IMR-90 (cell line): ENCODE measurements at regions not wholly inside any gene's neighbourhood (a gene's known extent, or its start where the extent isn't known, plus 50 kb on each side); places are given as distances from the start of the nearest gene placed in this dataset.

Source experiments
- ATAC-seq: fragments of 200-7000 bp; cut with Tn5 transposase; 2 replicates; pipeline ENCODE4 v1.9.1; 2020; ENCODE audit warnings: low read depth, mild to moderate bottlenecking, moderate library complexity
- BruUV-seq: library from RNA; stranded (reverse); fragments of 400-500 nt; replicated peaks from 2 replicates; lab custom pipeline; 2021; lab: Mats Ljungman, UMichigan
- CTCF ChIA-PET: fragments of 300-600 bp; formaldehyde crosslinking; extraction: SDS; loops from one replicate; lab custom pipeline; 2021; ENCODE audit warnings: antibody characterized with exemption; lab: Yijun Ruan, JAX
- POLR2A ChIA-PET: fragments of 300-600 bp; sonication (Branson Sonifier 250); formaldehyde crosslinking; loops from one replicate; lab custom pipeline; 2022; ENCODE audit warnings: antibody characterized with exemption; ENCODE audit not compliant: unreplicated experiment; lab: Charles Lee
- DNase-seq: peaks from one replicate; pipeline ENCODE4 v3.0.0; 2013
- H2AFZ ChIP-seq: replicated peaks from 2 replicates; pipeline ENCODE3; 2013; ENCODE audit warnings: low read length, mild to moderate bottlenecking; ENCODE audit not compliant: poor library complexity
- H2AK5ac ChIP-seq: 2 replicates; pipeline ENCODE4 v1.6.1; 2013; ENCODE audit warnings: low read depth, low read length, inconsistent platforms
- H2AK9ac ChIP-seq: replicated peaks from 2 replicates; pipeline ENCODE3; 2013; ENCODE audit warnings: mild to moderate bottlenecking, low read depth, low read length, moderate library complexity; ENCODE audit not compliant: poor library complexity
- H2BK120ac ChIP-seq: 2 replicates; pipeline ENCODE4 v1.6.1; 2013; ENCODE audit warnings: low read depth, low read length, inconsistent platforms
- H2BK15ac ChIP-seq: 3 replicates; pipeline ENCODE4 v1.6.1; 2013; ENCODE audit warnings: low read depth, low read length, inconsistent platforms
- H2BK20ac ChIP-seq: 2 replicates; pipeline ENCODE4 v1.6.1; 2013; ENCODE audit warnings: low read depth, mild to moderate bottlenecking, inconsistent platforms, low read length, moderate library complexity
- H2BK5ac ChIP-seq: 2 replicates; pipeline ENCODE4 v1.6.1; 2013; ENCODE audit warnings: mild to moderate bottlenecking, low read depth, low read length, inconsistent platforms; ENCODE audit not compliant: poor library complexity, severe bottlenecking
- H3K14ac ChIP-seq: replicated peaks from 2 replicates; pipeline ENCODE4 v1.6.1; 2013; ENCODE audit warnings: low read depth, low read length, inconsistent platforms
- H3K18ac ChIP-seq: 2 replicates; pipeline ENCODE4 v1.6.1; 2013; ENCODE audit warnings: low read depth, low read length, control low read depth
- H3K23ac ChIP-seq: 2 replicates; pipeline ENCODE4 v1.6.1; 2013; ENCODE audit warnings: low read depth, low read length, inconsistent platforms
- H3K27ac ChIP-seq: 2 replicates; pipeline ENCODE4 v1.5.1; 2013; ENCODE audit warnings: mild to moderate bottlenecking, control low read depth, low read length; ENCODE audit not compliant: insufficient read depth
- H3K27me3 ChIP-seq: 2 replicates; pipeline ENCODE4 v1.6.1; 2013; ENCODE audit warnings: low read length; ENCODE audit not compliant: control insufficient read depth, insufficient read depth
- H3K36me3 ChIP-seq: 2 replicates; pipeline ENCODE4 v1.6.1; 2013; ENCODE audit warnings: low read length, mixed read lengths; ENCODE audit not compliant: control insufficient read depth, insufficient read depth
- H3K4ac ChIP-seq: 2 replicates; pipeline ENCODE4 v1.6.1; 2013; ENCODE audit warnings: low read depth, low read length, inconsistent platforms
- H3K4me1 ChIP-seq: 2 replicates; pipeline ENCODE4 v1.6.1; 2013; ENCODE audit warnings: low read length, mixed read lengths; ENCODE audit not compliant: control insufficient read depth, insufficient read depth
- H3K4me2 ChIP-seq: 2 replicates; pipeline ENCODE4 v1.6.1; 2013; ENCODE audit warnings: low read depth, mild to moderate bottlenecking, control low read depth, low read length, moderate library complexity
- H3K4me3 ChIP-seq: 2 replicates; pipeline ENCODE4 v1.5.1; 2013; ENCODE audit warnings: low read depth, mild to moderate bottlenecking, control low read depth, low read length, moderate library complexity; ENCODE audit not compliant: insufficient read depth
- H3K56ac ChIP-seq: 2 replicates; pipeline ENCODE4 v1.6.1; 2013; ENCODE audit warnings: low read length, inconsistent platforms; ENCODE audit not compliant: insufficient read depth; ENCODE audit errors: extremely low read depth
- H3K79me1 ChIP-seq, 2 experiments: 2 replicates each; pipeline ENCODE4 v1.6.1; 2013; ENCODE audit warnings: low read length in 2 of 2, inconsistent platforms in 1 of 2, low read depth in 1 of 2
- H3K9ac ChIP-seq: 2 replicates; pipeline ENCODE4 v1.6.1; 2013; ENCODE audit warnings: low read depth, low read length, control low read depth
- H3K9me1 ChIP-seq: 2 replicates; pipeline ENCODE4 v1.6.1; 2013; ENCODE audit warnings: low read length, inconsistent platforms; ENCODE audit not compliant: insufficient read depth
- H3K9me3 ChIP-seq: 2 replicates; pipeline ENCODE4 v1.6.1; 2013; ENCODE audit warnings: low read length; ENCODE audit not compliant: control insufficient read depth, insufficient read depth
- H4K20me1 ChIP-seq: 2 replicates; pipeline ENCODE4 v1.6.1; 2013; ENCODE audit warnings: low read length, inconsistent platforms; ENCODE audit not compliant: insufficient read depth
- H4K5ac ChIP-seq: 2 replicates; pipeline ENCODE4 v1.6.1; 2013; ENCODE audit warnings: mild to moderate bottlenecking, low read depth, low read length, control low read depth
- H4K8ac ChIP-seq, 2 experiments: 2 replicates each; pipeline ENCODE4 v1.6.1; 2013; ENCODE audit warnings: low read depth in 2 of 2, low read length in 2 of 2, control low read depth in 1 of 2, inconsistent platforms in 1 of 2
- H4K91ac ChIP-seq: 2 replicates; pipeline ENCODE4 v1.6.1; 2013; ENCODE audit warnings: low read depth, low read length, inconsistent platforms; ENCODE audit not compliant: insufficient read depth
- BHLHE40 ChIP-seq: fragments of 150-350 bp; IDR thresholded peaks from 2 replicates; pipeline ENCODE4 v1.6.1; 2016; ENCODE audit warnings: mild to moderate bottlenecking, low read depth, low read length
- CEBPB ChIP-seq: IDR thresholded peaks from 2 replicates; pipeline ENCODE4 v1.6.1; 2012; ENCODE audit warnings: low read depth, low read length, improper control_type of control experiment
- CHD1 ChIP-seq: IDR thresholded peaks from 2 replicates; pipeline ENCODE4 v1.6.1; 2012; ENCODE audit warnings: low read depth, low read length, improper control_type of control experiment
- FOS ChIP-seq: fragments of 150-350 bp; IDR thresholded peaks from 2 replicates; pipeline ENCODE4 v1.6.1; 2016; ENCODE audit warnings: low read depth, low read length
- MAFK ChIP-seq: IDR thresholded peaks from 2 replicates; pipeline ENCODE4 v1.6.1; 2012; ENCODE audit warnings: low read depth, low read length, improper control_type of control experiment
- MAZ ChIP-seq: IDR thresholded peaks from 2 replicates; pipeline ENCODE4 v1.6.1; 2012; ENCODE audit warnings: low read depth, mild to moderate bottlenecking, low read length, improper control_type of control experiment, moderate library complexity, borderline replicate concordance
- MXI1 ChIP-seq: IDR thresholded peaks from 2 replicates; pipeline ENCODE4 v1.6.1; 2012; ENCODE audit warnings: low read depth, mild to moderate bottlenecking, low read length, moderate library complexity, borderline replicate concordance
- NFE2L2 ChIP-seq: fragments of 150-350 bp; IDR thresholded peaks from 2 replicates; pipeline ENCODE4 v1.6.1; 2016; ENCODE audit warnings: low read depth, mild to moderate bottlenecking, low read length
- POLR2A ChIP-seq: IDR thresholded peaks from 2 replicates; pipeline ENCODE4 v1.6.1; 2012; ENCODE audit warnings: mild to moderate bottlenecking, low read depth, low read length
- RAD21 ChIP-seq: IDR thresholded peaks from 2 replicates; pipeline ENCODE4 v1.6.1; 2012; ENCODE audit warnings: low read length, improper control_type of control experiment
- RCOR1 ChIP-seq: IDR thresholded peaks from 2 replicates; pipeline ENCODE4 v1.6.1; 2012; ENCODE audit warnings: mild to moderate bottlenecking, low read length, improper control_type of control experiment; ENCODE audit not compliant: insufficient replicate concordance
- RFX5 ChIP-seq: IDR thresholded peaks from 2 replicates; pipeline ENCODE4 v1.8.0; 2012; ENCODE audit warnings: low read depth, mild to moderate bottlenecking, low read length, moderate library complexity
- SMC3 ChIP-seq: fragments of 150-350 bp; IDR thresholded peaks from 2 replicates; pipeline ENCODE4 v1.6.1; 2016; ENCODE audit warnings: low read depth, mild to moderate bottlenecking, antibody characterized with exemption, low read length, moderate library complexity
- WGBS, 2 experiments: methylation state at CpG; one replicate each; pipeline versions ENCODE4 v1.1.5 to v1.1.7; 2013; ENCODE audit warnings: missing lambda C conversion rate in 2 of 2; ENCODE audit not compliant: insufficient read length in 1 of 2; ENCODE audit errors: extremely low coverage in 2 of 2; 5-methylcytosine and 5-hydroxymethylcytosine counted together
- dilution Hi-C: fragments of 300-500 bp; cut with HindIII; formaldehyde crosslinking; loops from one replicate; pipeline ENCODE4 v1.14.3; 2018; ENCODE audit warnings: low sequenced_read_pairs; ENCODE audit not compliant: unreplicated experiment
- in situ Hi-C: fragments of 300-500 bp; cut with MboI; formaldehyde crosslinking; loops from 3 replicates; pipeline ENCODE4 v1.14.3; 2019; ENCODE audit warnings: low sequenced_read_pairs, inconsistent platforms, mixed read lengths
- intact Hi-C: fragments of 100-400 bp; cut with micrococcal nuclease; formaldehyde crosslinking; loops from 2 replicates; pipeline ENCODE4 v1.10.0; 2022
- TF ChIP-seq, protein P1 (sequence below): conservative IDR thresholded peaks from 2 replicates; pipeline ENCODE4 v1.5.1; 2012; ENCODE audit warnings: mild to moderate bottlenecking, low read depth, low read length, improper control_type of control experiment
- TF ChIP-seq, protein P2 (sequence below): fragments of 150-350 bp; IDR thresholded peaks from 2 replicates; pipeline ENCODE4 v1.6.1; 2017; ENCODE audit warnings: mild to moderate bottlenecking, antibody characterized with exemption, low read length, low read depth
- TF ChIP-seq, protein P3 (sequence below): fragments of 150-350 bp; IDR thresholded peaks from 2 replicates; pipeline ENCODE4 v1.6.1; 2016; ENCODE audit warnings: low read depth, mild to moderate bottlenecking, low read length, moderate library complexity, borderline replicate concordance

DNA sequence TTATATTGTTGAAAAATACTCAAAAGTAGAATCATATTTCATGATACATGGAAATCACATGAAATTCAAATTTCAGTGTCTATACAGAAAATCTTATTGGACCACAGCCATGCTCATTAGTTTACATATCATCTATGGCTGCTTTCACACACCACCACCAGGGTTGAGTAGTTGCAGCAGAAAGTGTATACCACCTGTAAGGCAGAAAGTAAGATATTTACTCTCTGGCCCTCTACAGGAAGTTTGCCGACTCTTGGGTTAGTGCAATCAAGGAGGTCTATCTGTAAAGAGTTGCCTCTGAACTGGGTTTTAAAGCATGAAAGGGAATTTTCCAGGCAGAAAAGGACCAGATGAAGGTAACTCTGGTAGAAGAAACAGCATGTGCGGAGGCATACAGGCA lies 432.3 kb downstream of the DHX35 start:
- H3K4me3 ChIP-seq = no peak overlapping the region
- H4K5ac ChIP-seq = no peak overlapping the region
- 82% methylated on average over 2 of the region's 2 CpGs; no CpG with 5 or more reads in 1 of the 2 experiments for WGBS, 2 experiments
- no TSS peak for BruUV-seq
- no peak overlapping the region for H3K9ac ChIP-seq
- dilution Hi-C loops = no loop called here
- ATAC-seq = no peak
- H2BK5ac ChIP-seq = no peak overlapping the region
- no peak overlapping the region for H3K56ac ChIP-seq
- no peak overlapping the region for H3K23ac ChIP-seq
- H2AK5ac ChIP-seq = no peak overlapping the region
- no peaks in the 10 kb centered on the region for H3K36me3 ChIP-seq
- H4K91ac ChIP-seq = no peak overlapping the region
- no peak for DNase-seq
- H3K18ac ChIP-seq = no peak overlapping the region
- H3K27me3 ChIP-seq = no peaks in the 10 kb centered on the region
- H2BK20ac ChIP-seq = no peak overlapping the region
- H4K8ac ChIP-seq = no peak overlapping the region
- TF ChIP-seq RCOR1 (no peak), FOS (no peak), POLR2A (no peak), RFX5 (no peak), SMC3 (no peak), CEBPB (no peak), CHD1 (no peak), NFE2L2 (no peak), BHLHE40 (no peak), RAD21 (no peak), MXI1 (no peak), MAFK (no peak), MAZ (no peak)
- TF ChIP-seq, protein P1, sequence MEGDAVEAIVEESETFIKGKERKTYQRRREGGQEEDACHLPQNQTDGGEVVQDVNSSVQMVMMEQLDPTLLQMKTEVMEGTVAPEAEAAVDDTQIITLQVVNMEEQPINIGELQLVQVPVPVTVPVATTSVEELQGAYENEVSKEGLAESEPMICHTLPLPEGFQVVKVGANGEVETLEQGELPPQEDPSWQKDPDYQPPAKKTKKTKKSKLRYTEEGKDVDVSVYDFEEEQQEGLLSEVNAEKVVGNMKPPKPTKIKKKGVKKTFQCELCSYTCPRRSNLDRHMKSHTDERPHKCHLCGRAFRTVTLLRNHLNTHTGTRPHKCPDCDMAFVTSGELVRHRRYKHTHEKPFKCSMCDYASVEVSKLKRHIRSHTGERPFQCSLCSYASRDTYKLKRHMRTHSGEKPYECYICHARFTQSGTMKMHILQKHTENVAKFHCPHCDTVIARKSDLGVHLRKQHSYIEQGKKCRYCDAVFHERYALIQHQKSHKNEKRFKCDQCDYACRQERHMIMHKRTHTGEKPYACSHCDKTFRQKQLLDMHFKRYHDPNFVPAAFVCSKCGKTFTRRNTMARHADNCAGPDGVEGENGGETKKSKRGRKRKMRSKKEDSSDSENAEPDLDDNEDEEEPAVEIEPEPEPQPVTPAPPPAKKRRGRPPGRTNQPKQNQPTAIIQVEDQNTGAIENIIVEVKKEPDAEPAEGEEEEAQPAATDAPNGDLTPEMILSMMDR = no peak
- TF ChIP-seq, protein P2, sequence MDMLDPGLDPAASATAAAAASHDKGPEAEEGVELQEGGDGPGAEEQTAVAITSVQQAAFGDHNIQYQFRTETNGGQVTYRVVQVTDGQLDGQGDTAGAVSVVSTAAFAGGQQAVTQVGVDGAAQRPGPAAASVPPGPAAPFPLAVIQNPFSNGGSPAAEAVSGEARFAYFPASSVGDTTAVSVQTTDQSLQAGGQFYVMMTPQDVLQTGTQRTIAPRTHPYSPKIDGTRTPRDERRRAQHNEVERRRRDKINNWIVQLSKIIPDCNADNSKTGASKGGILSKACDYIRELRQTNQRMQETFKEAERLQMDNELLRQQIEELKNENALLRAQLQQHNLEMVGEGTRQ = no peak
- TF ChIP-seq, protein P3, sequence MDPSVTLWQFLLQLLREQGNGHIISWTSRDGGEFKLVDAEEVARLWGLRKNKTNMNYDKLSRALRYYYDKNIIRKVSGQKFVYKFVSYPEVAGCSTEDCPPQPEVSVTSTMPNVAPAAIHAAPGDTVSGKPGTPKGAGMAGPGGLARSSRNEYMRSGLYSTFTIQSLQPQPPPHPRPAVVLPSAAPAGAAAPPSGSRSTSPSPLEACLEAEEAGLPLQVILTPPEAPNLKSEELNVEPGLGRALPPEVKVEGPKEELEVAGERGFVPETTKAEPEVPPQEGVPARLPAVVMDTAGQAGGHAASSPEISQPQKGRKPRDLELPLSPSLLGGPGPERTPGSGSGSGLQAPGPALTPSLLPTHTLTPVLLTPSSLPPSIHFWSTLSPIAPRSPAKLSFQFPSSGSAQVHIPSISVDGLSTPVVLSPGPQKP = no peak
- no peak overlapping the region for H2BK120ac ChIP-seq
- intact Hi-C loops = no loop called here
- H3K27ac ChIP-seq = no peak overlapping the region
- no peak overlapping the region for H3K4ac ChIP-seq
- no peak overlapping the region for H2BK15ac ChIP-seq
- POLR2A ChIA-PET = no interaction called here
- no peaks in the 10 kb centered on the region for H4K20me1 ChIP-seq
- H3K14ac ChIP-seq = no peak overlapping the region
- H3K4me2 ChIP-seq = no peak overlapping the region
- no peaks in the 10 kb centered on the region for H3K4me1 ChIP-seq
- CTCF ChIA-PET = no interaction called here
- peaks cover 8% of the 10 kb centered on the region; the same call in 1 of the 2 replicates for H3K9me3 ChIP-seq
- H2AFZ ChIP-seq = no peak overlapping the region
- in situ Hi-C loops = no loop called here
- H3K9me1 ChIP-seq = no peaks in the 10 kb centered on the region
- H3K79me1 ChIP-seq = no peaks in the 10 kb centered on the region
- H2AK9ac ChIP-seq = no peak overlapping the region
